H9 (cell line): ENCODE measurements at regions not wholly inside any gene's neighbourhood (a gene's known extent, or its start where the extent isn't known, plus 50 kb on each side); places are given as distances from the start of the nearest gene placed in this dataset.

Experiments
- DNase-seq: peaks from one replicate; pipeline ENCODE4 v3.0.0-alpha.2; 2017
- H2AFZ ChIP-seq: one replicate; pipeline ENCODE4 v1.6.1; 2013; ENCODE audit warnings: mild to moderate bottlenecking, low read length, control low read depth, moderate library complexity
- H2AK5ac ChIP-seq: 2 replicates; pipeline ENCODE4 v1.6.1; 2013; ENCODE audit warnings: low read length, control low read depth, mixed read lengths; ENCODE audit not compliant: insufficient read length
- H2BK120ac ChIP-seq: one replicate; pipeline ENCODE4 v1.6.1; 2013; ENCODE audit warnings: low read depth, mild to moderate bottlenecking, low read length, control low read depth, inconsistent platforms; ENCODE audit not compliant: poor library complexity, severe bottlenecking
- H2BK12ac ChIP-seq: 2 replicates; pipeline ENCODE4 v1.6.1; 2013; ENCODE audit warnings: low read length, control low read depth, mixed read lengths, low read depth; ENCODE audit not compliant: insufficient read length
- H2BK15ac ChIP-seq: 2 replicates; pipeline ENCODE4 v1.6.1; 2013; ENCODE audit warnings: low read depth, low read length, control low read depth
- H2BK20ac ChIP-seq: one replicate; pipeline ENCODE4 v1.6.1; 2013; ENCODE audit warnings: low read depth, mild to moderate bottlenecking, low read length, control low read depth, inconsistent platforms; ENCODE audit not compliant: poor library complexity, severe bottlenecking
- H2BK5ac ChIP-seq: 2 replicates; pipeline ENCODE4 v1.6.1; 2013; ENCODE audit warnings: low read length, control low read depth, mixed read lengths; ENCODE audit not compliant: insufficient read length
- H3K14ac ChIP-seq: 2 replicates; pipeline ENCODE4 v1.6.1; 2013; ENCODE audit warnings: low read length, control low read depth; ENCODE audit not compliant: insufficient read depth
- H3K18ac ChIP-seq: 2 replicates; pipeline ENCODE4 v1.6.1; 2013; ENCODE audit warnings: low read depth, mild to moderate bottlenecking, mixed read lengths, low read length, control low read depth; ENCODE audit not compliant: insufficient read length
- H3K23ac ChIP-seq: 2 replicates; pipeline ENCODE4 v1.6.1; 2013; ENCODE audit warnings: low read length, control low read depth, mixed read lengths, low read depth; ENCODE audit not compliant: insufficient read length
- H3K23me2 ChIP-seq: 2 replicates; pipeline ENCODE4 v1.6.1; 2013; ENCODE audit warnings: low read depth, mild to moderate bottlenecking, mixed read lengths, low read length, control low read depth; ENCODE audit not compliant: insufficient read length, poor library complexity, severe bottlenecking
- H3K27ac ChIP-seq: 2 replicates; pipeline ENCODE4 v1.5.1; 2013; ENCODE audit warnings: low read length, control low read depth, mixed read lengths, low read depth; ENCODE audit not compliant: insufficient read length
- H3K27me3 ChIP-seq: 2 replicates; pipeline ENCODE4 v1.6.1; 2013; ENCODE audit warnings: low read length, control low read depth, inconsistent platforms; ENCODE audit not compliant: insufficient read depth
- H3K4ac ChIP-seq: 2 replicates; pipeline ENCODE4 v1.6.1; 2013; ENCODE audit warnings: low read depth, mild to moderate bottlenecking, control low read depth, inconsistent platforms, low read length, moderate library complexity
- H3K4me1 ChIP-seq: 2 replicates; pipeline ENCODE4 v1.6.1; 2013; ENCODE audit warnings: low read length, control low read depth, inconsistent platforms; ENCODE audit not compliant: insufficient read depth
- H3K4me2 ChIP-seq: 2 replicates; pipeline ENCODE4 v1.6.1; 2013; ENCODE audit warnings: low read length, control low read depth, mixed read lengths; ENCODE audit not compliant: insufficient read length, insufficient read depth
- H3K56ac ChIP-seq: 2 replicates; pipeline ENCODE4 v1.6.1; 2013; ENCODE audit warnings: low read depth, mild to moderate bottlenecking, mixed read lengths, low read length, control low read depth; ENCODE audit not compliant: insufficient read length
- H3K79me1 ChIP-seq: 2 replicates; pipeline ENCODE4 v1.6.1; 2013; ENCODE audit warnings: low read depth, mild to moderate bottlenecking, moderate library complexity, low read length, control low read depth, inconsistent platforms; ENCODE audit not compliant: insufficient read depth, poor library complexity, severe bottlenecking
- H3K79me2 ChIP-seq: 2 replicates; pipeline ENCODE4 v1.6.1; 2013; ENCODE audit warnings: low read length, control low read depth, inconsistent platforms; ENCODE audit not compliant: insufficient read depth
- H3K9ac ChIP-seq: 2 replicates; pipeline ENCODE4 v1.6.1; 2013; ENCODE audit warnings: low read length, control low read depth, mixed read lengths; ENCODE audit not compliant: insufficient read length; ENCODE audit errors: extremely low read depth
- H3K9me3 ChIP-seq: one replicate; pipeline ENCODE4 v1.6.1; 2013; ENCODE audit warnings: low read depth, low read length, inconsistent platforms; ENCODE audit not compliant: control insufficient read depth
- H3T11ph ChIP-seq: one replicate; pipeline ENCODE4 v1.6.1; 2013; ENCODE audit warnings: mild to moderate bottlenecking, low read length, control low read depth, inconsistent platforms
- H4K20me1 ChIP-seq: one replicate; pipeline ENCODE4 v1.6.1; 2013; ENCODE audit not compliant: control insufficient read depth, insufficient read length, insufficient read depth
- H4K5ac ChIP-seq: 2 replicates; pipeline ENCODE4 v1.6.1; 2013; ENCODE audit warnings: low read depth, mild to moderate bottlenecking, mixed read lengths, low read length, control low read depth; ENCODE audit not compliant: insufficient read length
- H4K8ac ChIP-seq: replicated peaks from 2 replicates; pipeline ENCODE4 v1.6.1; 2013; ENCODE audit warnings: low read length, control low read depth, mixed read lengths, low read depth; ENCODE audit not compliant: insufficient read length
- H4K91ac ChIP-seq: 2 replicates; pipeline ENCODE4 v1.6.1; 2013; ENCODE audit warnings: low read depth, mild to moderate bottlenecking, moderate library complexity, mixed read lengths, low read length, control low read depth; ENCODE audit not compliant: insufficient read length
- H3K27ac Mint-ChIP-seq, 3 experiments: 2 replicates in 2 of 3; 3 replicates in 1 of 3; pipeline ENCODE4 v1.8.0; 2020 to 2021; ENCODE audit warnings: mixed read lengths in 3 of 3, mild to moderate bottlenecking in 1 of 3, moderate library complexity in 1 of 3
- H3K27me3 Mint-ChIP-seq: 2 replicates; pipeline ENCODE4 v1.8.0; 2021; ENCODE audit warnings: low read depth, mild to moderate bottlenecking, moderate library complexity, mixed read lengths
- H3K36me3 Mint-ChIP-seq, 3 experiments: 2 replicates in 2 of 3; 3 replicates in 1 of 3; pipeline ENCODE4 v1.8.0; 2020 to 2021; ENCODE audit warnings: low read depth in 3 of 3, mixed read lengths in 3 of 3; ENCODE audit not compliant: insufficient read depth in 1 of 3
- H3K4me1 Mint-ChIP-seq, 2 experiments: 2 replicates each; pipeline ENCODE4 v1.8.0; 2020; ENCODE audit warnings: mixed read lengths in 2 of 2
- H3K4me3 Mint-ChIP-seq, 2 experiments: 2 replicates in 1 of 2; 3 replicates in 1 of 2; pipeline ENCODE4 v1.8.0; 2020 to 2021; ENCODE audit warnings: mild to moderate bottlenecking in 2 of 2, mixed read lengths in 2 of 2, moderate library complexity in 1 of 2
- H3K9me3 Mint-ChIP-seq, 2 experiments: 2 replicates in 1 of 2; 3 replicates in 1 of 2; pipeline ENCODE4 v1.8.0; 2020; ENCODE audit warnings: mild to moderate bottlenecking in 2 of 2, mixed read lengths in 2 of 2, moderate library complexity in 1 of 2
- CTCF ChIP-seq: fragments of 200-600 bp; sonication (generic); conservative IDR thresholded peaks from 3 replicates; pipeline ENCODE4 v1.8.0; 2021; ENCODE audit warnings: antibody characterized with exemption, mild to moderate bottlenecking
- WGBS: extraction: QIAGEN DNeasy Blood & Tissue Kit; methylation state at CpG from one replicate; pipeline ENCODE4 v1.1.7; 2013; ENCODE audit warnings: missing lambda C conversion rate, low lambda C conversion rate, mixed read lengths; ENCODE audit not compliant: insufficient read length; ENCODE audit errors: extremely low coverage; 5-methylcytosine and 5-hydroxymethylcytosine counted together

- Histone ChIP-seq H3K56ac (no peak overlapping the region), H2BK20ac (no peak overlapping the region), H4K91ac (no peak overlapping the region), H3K27ac (no peak overlapping the region), H2BK5ac (no peak overlapping the region), H3T11ph (no peak overlapping the region), H4K5ac (no peak overlapping the region), H2AK5ac (no peak overlapping the region), H2BK12ac (no peak overlapping the region), H3K14ac (no peak overlapping the region), H3K4ac (no peak overlapping the region), H3K79me1 (no peaks in the 10 kb centered on the region), H4K20me1 (no peaks in the 10 kb centered on the region), H3K18ac (no peak overlapping the region), H3K27me3 (no peaks in the 10 kb centered on the region), H3K23ac (no peak overlapping the region), H3K4me1 (no peaks in the 10 kb centered on the region), H3K79me2 (no peaks in the 10 kb centered on the region), H4K8ac (no peak overlapping the region), H3K9ac (no peak overlapping the region), H2BK15ac (no peak overlapping the region), H3K4me2 (no peak overlapping the region), H2AFZ (no peak overlapping the region), H2BK120ac (no peak overlapping the region), H3K9me3 (no peaks in the 10 kb centered on the region), H3K23me2 (no peaks in the 10 kb centered on the region)
- H3K9me3 Mint-ChIP-seq: no peaks in the 10 kb centered on the region
- peaks cover 8 to 9% of the 10 kb centered on the region in 2 experiments for H3K4me1 Mint-ChIP-seq
- no peak overlapping the region for H3K4me3 Mint-ChIP-seq
- WGBS: no CpG with 5 or more reads among the region's 11 CpGs
- TF ChIP-seq CTCF: no peak
- H3K27ac Mint-ChIP-seq: no peak overlapping the region
- no peak for DNase-seq
- no peaks in the 10 kb centered on the region for H3K27me3 Mint-ChIP-seq
- H3K36me3 Mint-ChIP-seq: no peaks in the 10 kb centered on the region; a peak in 1 of 7 replicates
These were observed 298.6 kb upstream of the WWC1 start for GRCh38 chr5:167992868-167993267.
